WTC11 (cell line): ENCODE measurements at regions not wholly inside any gene's neighbourhood (a gene's known extent, or its start where the extent isn't known, plus 50 kb on each side); places are given as distances from the start of the nearest gene placed in this dataset.

Source experiments
- IRF2 ChIP-seq: sonication (generic); formaldehyde crosslinking; IDR thresholded peaks from 2 replicates; pipeline ENCODE4 v1.8.0; 2022; ENCODE audit warnings: low read depth, missing genetic modification reagents, borderline replicate concordance
- NR2C2 ChIP-seq: sonication (generic); formaldehyde crosslinking; IDR thresholded peaks from 2 replicates; pipeline ENCODE4 v1.8.0; 2022; ENCODE audit warnings: mild to moderate bottlenecking, missing genetic modification reagents
- TF ChIP-seq, protein P1 (sequence below): fragments of 200-600 bp; IDR thresholded peaks from 2 replicates; pipeline ENCODE4 v1.8.0; 2022; ENCODE audit warnings: antibody characterized with exemption
- TF ChIP-seq, protein P2 (sequence below): sonication (generic); formaldehyde crosslinking; IDR thresholded peaks from 2 replicates; pipeline ENCODE4 v1.8.0; 2023; ENCODE audit warnings: mild to moderate bottlenecking, missing genetic modification reagents

DNA sequence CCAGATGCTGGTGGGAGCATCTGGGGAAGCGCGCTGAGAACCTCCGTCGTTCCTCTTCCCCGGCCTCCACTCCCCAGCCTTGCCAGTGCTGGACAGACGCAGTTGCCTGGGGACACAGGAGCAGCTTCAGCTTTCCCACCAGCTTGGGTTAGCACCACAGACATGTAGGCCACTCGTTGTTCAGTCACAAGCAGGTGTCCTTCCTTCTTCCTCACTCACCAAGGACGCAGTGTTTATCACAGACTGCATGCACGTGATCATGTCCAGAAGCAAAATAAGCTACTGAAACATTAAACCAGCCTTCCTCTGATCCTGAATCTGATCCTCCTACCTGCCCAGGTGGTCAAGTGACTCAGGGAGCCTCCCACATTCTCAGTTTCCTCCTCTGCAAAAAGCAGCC is 232.9 kb downstream of the SYK start:
- TF ChIP-seq, protein P1, sequence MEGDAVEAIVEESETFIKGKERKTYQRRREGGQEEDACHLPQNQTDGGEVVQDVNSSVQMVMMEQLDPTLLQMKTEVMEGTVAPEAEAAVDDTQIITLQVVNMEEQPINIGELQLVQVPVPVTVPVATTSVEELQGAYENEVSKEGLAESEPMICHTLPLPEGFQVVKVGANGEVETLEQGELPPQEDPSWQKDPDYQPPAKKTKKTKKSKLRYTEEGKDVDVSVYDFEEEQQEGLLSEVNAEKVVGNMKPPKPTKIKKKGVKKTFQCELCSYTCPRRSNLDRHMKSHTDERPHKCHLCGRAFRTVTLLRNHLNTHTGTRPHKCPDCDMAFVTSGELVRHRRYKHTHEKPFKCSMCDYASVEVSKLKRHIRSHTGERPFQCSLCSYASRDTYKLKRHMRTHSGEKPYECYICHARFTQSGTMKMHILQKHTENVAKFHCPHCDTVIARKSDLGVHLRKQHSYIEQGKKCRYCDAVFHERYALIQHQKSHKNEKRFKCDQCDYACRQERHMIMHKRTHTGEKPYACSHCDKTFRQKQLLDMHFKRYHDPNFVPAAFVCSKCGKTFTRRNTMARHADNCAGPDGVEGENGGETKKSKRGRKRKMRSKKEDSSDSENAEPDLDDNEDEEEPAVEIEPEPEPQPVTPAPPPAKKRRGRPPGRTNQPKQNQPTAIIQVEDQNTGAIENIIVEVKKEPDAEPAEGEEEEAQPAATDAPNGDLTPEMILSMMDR, result no peak
- TF ChIP-seq NR2C2 (CRISPR knock-in tag) (no peak), IRF2 (CRISPR knock-in tag) (no peak)
- TF ChIP-seq, protein P2, sequence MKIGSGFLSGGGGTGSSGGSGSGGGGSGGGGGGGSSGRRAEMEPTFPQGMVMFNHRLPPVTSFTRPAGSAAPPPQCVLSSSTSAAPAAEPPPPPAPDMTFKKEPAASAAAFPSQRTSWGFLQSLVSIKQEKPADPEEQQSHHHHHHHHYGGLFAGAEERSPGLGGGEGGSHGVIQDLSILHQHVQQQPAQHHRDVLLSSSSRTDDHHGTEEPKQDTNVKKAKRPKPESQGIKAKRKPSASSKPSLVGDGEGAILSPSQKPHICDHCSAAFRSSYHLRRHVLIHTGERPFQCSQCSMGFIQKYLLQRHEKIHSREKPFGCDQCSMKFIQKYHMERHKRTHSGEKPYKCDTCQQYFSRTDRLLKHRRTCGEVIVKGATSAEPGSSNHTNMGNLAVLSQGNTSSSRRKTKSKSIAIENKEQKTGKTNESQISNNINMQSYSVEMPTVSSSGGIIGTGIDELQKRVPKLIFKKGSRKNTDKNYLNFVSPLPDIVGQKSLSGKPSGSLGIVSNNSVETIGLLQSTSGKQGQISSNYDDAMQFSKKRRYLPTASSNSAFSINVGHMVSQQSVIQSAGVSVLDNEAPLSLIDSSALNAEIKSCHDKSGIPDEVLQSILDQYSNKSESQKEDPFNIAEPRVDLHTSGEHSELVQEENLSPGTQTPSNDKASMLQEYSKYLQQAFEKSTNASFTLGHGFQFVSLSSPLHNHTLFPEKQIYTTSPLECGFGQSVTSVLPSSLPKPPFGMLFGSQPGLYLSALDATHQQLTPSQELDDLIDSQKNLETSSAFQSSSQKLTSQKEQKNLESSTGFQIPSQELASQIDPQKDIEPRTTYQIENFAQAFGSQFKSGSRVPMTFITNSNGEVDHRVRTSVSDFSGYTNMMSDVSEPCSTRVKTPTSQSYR (CRISPR knock-in tag), result no peak
